ENCODE measurements at regions not wholly inside any gene's neighbourhood (a gene's known extent, or its start where the extent isn't known, plus 50 kb on each side); places are given as distances from the start of the nearest gene placed in this dataset.

GRCh38 chr17:77266891-77267341 lies 126.1 kb downstream of the SEC14L1 start:
- Histone ChIP-seq H3K27me3 (replicated peaks in 1 of 2; ENCODE audit: control insufficient read depth in 2 of 2, extremely low read depth in 1 of 2, insufficient read depth in 2 of 2, low read length in 1 of 2) (peaks cover 0 to 36% of the 10 kb centered on the region in 2 experiments), H3K27ac (ENCODE audit: low read length) (no peak overlapping the region), H3K4me1 (ENCODE audit: control insufficient read depth in 1 of 2, extremely low read depth in 1 of 2, insufficient read depth in 2 of 2, low read length in 2 of 2) (no peaks in the 10 kb centered on the region), H3K36me3 (ENCODE audit: control insufficient read depth in 2 of 2, extremely low read depth in 1 of 2, insufficient read depth in 1 of 2, low read length in 1 of 2) (no peaks in the 10 kb centered on the region), H3K4me3 (ENCODE audit: control insufficient read depth in 1 of 2, extremely low read depth in 1 of 2, low read length in 1 of 2) (no peak overlapping the region), H3K9me3 (no peaks in the 10 kb centered on the region)
- no peaks in the 10 kb centered on the region for H3K9me3 Mint-ChIP-seq
- H3K27me3 Mint-ChIP-seq: peaks cover 0 to 6% of the 10 kb centered on the region in 2 donors
- DNase-seq (peak in 1 of 35 experiments; percentile 20), ATAC-seq (replicated peaks in 1 of 4) (peak in 1 of 4 experiments; percentile 36)
- H3K4me3 Mint-ChIP-seq: no peak overlapping the region
- no peak overlapping the region for H3K27ac Mint-ChIP-seq
- POLR2A ChIA-PET: no interaction called here
- no peaks in the 10 kb centered on the region for H3K36me3 Mint-ChIP-seq
- CTCF ChIA-PET: no interaction called here
- WGBS (ENCODE audit: insufficient coverage): 77% methylated on average over 7 of the region's 13 CpGs
- H3K4me1 Mint-ChIP-seq: no peaks in the 10 kb centered on the region

DNA sequence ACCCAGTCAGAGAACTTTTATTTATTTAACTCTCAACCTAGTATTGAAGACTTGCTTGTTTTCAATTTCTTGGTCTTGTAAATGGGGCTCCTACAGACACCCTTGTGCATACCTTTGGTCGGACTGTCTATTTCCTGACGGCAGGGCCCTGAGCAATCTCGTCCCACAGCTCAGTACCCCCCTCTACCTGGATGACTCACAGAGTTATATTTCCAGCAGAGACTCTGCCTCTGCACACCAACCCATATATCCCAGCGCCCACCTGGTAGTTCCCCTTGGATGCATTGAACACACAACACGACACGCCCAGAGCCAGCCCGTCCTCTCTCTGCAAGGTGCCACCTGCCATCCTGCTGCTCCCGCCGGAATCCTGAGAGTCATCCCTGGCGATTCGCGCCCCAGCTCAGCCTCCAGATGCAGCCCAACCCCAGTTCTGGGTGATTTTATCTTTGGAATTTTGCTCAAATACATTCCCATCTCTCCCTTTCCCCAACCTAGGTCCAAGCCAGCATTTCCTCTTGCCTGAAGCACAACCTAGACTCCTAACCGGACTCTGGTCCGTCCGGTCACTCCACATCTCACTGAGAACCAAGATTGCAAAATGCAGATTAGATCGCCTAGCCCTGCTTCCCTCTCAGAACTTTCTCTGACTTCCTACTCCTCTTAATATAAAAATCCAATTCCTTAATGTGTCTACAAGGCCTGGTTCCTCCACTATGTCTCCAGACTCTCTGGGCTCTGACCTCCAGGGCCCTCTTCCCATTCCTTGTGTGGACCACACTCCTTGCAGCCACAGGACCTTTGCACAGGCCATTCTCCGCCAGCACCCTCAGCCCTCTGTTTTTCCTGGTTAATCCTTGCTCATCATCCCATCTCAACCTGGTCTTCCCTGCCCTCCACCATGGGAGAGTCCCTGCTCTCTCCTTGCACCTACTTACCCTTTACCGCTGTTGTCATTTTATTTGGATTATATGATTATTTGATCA lies 129.2 kb downstream of the SEC14L1 start:
- no peaks in the 10 kb centered on the region for H3K9me3 Mint-ChIP-seq
- no peak overlapping the region for H3K27ac Mint-ChIP-seq
- no peaks in the 10 kb centered on the region for H3K4me1 Mint-ChIP-seq
- Histone ChIP-seq H3K9me3 (no peaks in the 10 kb centered on the region), H3K27me3 (replicated peaks in 1 of 2; ENCODE audit: control insufficient read depth in 2 of 2, extremely low read depth in 1 of 2, insufficient read depth in 2 of 2, low read length in 1 of 2) (peaks cover 0 to 41% of the 10 kb centered on the region in 2 experiments), H3K4me3 (ENCODE audit: control insufficient read depth in 1 of 2, extremely low read depth in 1 of 2, low read length in 1 of 2) (no peak overlapping the region), H3K4me1 (ENCODE audit: control insufficient read depth in 1 of 2, extremely low read depth in 1 of 2, insufficient read depth in 2 of 2, low read length in 2 of 2) (no peaks in the 10 kb centered on the region), H3K36me3 (ENCODE audit: control insufficient read depth in 2 of 2, extremely low read depth in 1 of 2, insufficient read depth in 1 of 2, low read length in 1 of 2) (no peaks in the 10 kb centered on the region), H3K27ac (ENCODE audit: low read length) (no peak overlapping the region)
- CTCF ChIA-PET: no interaction called here
- POLR2A ChIA-PET: no interaction called here
- peaks cover 0 to 6% of the 10 kb centered on the region in 2 donors for H3K27me3 Mint-ChIP-seq
- 90% methylated on average over 15 of the region's 18 CpGs for WGBS (ENCODE audit: insufficient coverage)
- ATAC-seq (replicated peaks in 1 of 4) (no peak), DNase-seq (no peak)
- no peak overlapping the region for H3K4me3 Mint-ChIP-seq
- H3K36me3 Mint-ChIP-seq: no peaks in the 10 kb centered on the region

GRCh38 chr17:77271411-77271810 lies 130.6 kb downstream of the SEC14L1 start:
- POLR2A ChIA-PET: interaction anchor here in 1 of 2 donors (0.6 kb wide), 1 partner anchor 69 kb away, joined by 3 read pairs; no protein-coding TSS in a partner anchor
- H3K27ac Mint-ChIP-seq: no peak overlapping the region
- CTCF ChIA-PET: interaction anchor here in 1 of 2 donors (0.8 kb wide), 1 partner anchor 10 kb away, joined by 3 read pairs; no protein-coding TSS in a partner anchor

DNA sequence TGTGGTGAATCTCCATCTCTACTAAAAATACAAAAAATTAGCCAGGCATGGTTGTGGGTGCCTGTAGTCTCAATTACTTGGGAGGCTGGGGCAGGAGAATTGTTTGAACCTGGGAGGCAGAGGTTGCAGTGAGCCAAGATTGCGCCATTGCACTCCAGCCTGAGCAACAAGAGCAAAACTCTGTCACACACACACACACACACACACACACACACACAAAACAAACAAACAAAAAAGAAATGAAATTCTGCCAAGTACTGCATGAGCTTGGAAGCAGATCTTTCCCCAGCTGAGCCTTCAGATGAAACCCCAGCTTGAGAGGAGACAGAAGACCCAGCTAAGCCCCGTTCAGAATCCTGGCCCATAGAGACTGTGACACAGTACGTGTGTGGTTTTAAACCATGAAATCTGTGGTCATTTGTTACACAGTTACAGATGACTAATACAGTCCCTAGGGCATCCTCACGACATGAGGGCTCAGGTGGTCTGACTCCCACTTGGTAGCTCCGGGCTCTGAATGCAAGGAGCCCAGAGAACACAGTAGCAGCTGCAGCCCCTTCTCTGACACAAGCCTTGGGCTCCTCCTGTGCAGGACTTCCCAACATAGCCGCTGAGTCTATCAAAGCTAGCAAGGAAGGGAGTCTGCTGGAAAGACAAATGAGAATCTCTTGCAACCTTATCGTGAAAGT lies 132.8 kb downstream of the SEC14L1 start:
- ChIA-PET POLR2A (no interaction called here), CTCF (no interaction called here)
- H3K27ac Mint-ChIP-seq: no peak overlapping the region
- no peaks in the 10 kb centered on the region for H3K9me3 Mint-ChIP-seq
- Histone ChIP-seq H3K27ac (ENCODE audit: low read length) (no peak overlapping the region), H3K4me3 (ENCODE audit: control insufficient read depth in 1 of 2, extremely low read depth in 1 of 2, low read length in 1 of 2) (no peak overlapping the region), H3K9me3 (no peaks in the 10 kb centered on the region), H3K36me3 (ENCODE audit: control insufficient read depth in 2 of 2, extremely low read depth in 1 of 2, insufficient read depth in 1 of 2, low read length in 1 of 2) (no peaks in the 10 kb centered on the region), H3K27me3 (replicated peaks in 1 of 2; ENCODE audit: control insufficient read depth in 2 of 2, extremely low read depth in 1 of 2, insufficient read depth in 2 of 2, low read length in 1 of 2) (peaks cover 0 to 27% of the 10 kb centered on the region in 2 experiments), H3K4me1 (ENCODE audit: control insufficient read depth in 1 of 2, extremely low read depth in 1 of 2, insufficient read depth in 2 of 2, low read length in 2 of 2) (no peaks in the 10 kb centered on the region)
- peaks cover 0 to 4% of the 10 kb centered on the region in 2 donors for H3K27me3 Mint-ChIP-seq
- WGBS (ENCODE audit: insufficient coverage): 54% methylated on average over 4 of the region's 7 CpGs
- DNase-seq: no peak
- H3K4me3 Mint-ChIP-seq: no peak overlapping the region
- H3K4me1 Mint-ChIP-seq: peaks cover 0 to 2% (median 0%) of the 10 kb centered on the region in 3 donors
- H3K36me3 Mint-ChIP-seq: no peaks in the 10 kb centered on the region
- no peak for ATAC-seq (replicated peaks in 1 of 4)

More at GRCh38 chr17:77271411-77271810, 130.6 kb downstream of the SEC14L1 start:
- no peaks in the 10 kb centered on the region for H3K4me1 ChIP-seq (ENCODE audit: control insufficient read depth in 1 of 2, extremely low read depth in 1 of 2, insufficient read depth in 2 of 2, low read length in 2 of 2)
- H3K9me3 ChIP-seq: no peaks in the 10 kb centered on the region
- no peaks in the 10 kb centered on the region for H3K36me3 Mint-ChIP-seq
- 77% methylated on average over 3 of the region's 8 CpGs for WGBS (ENCODE audit: insufficient coverage)
- DNase-seq (no peak), ATAC-seq (replicated peaks in 1 of 4) (no peak)
- no peaks in the 10 kb centered on the region for H3K36me3 ChIP-seq (ENCODE audit: control insufficient read depth in 2 of 2, extremely low read depth in 1 of 2, insufficient read depth in 1 of 2, low read length in 1 of 2)
- H3K9me3 Mint-ChIP-seq: no peaks in the 10 kb centered on the region
- H3K27me3 Mint-ChIP-seq: peaks cover 0 to 4% of the 10 kb centered on the region in 2 donors
- H3K4me3 Mint-ChIP-seq: no peak overlapping the region
- H3K4me3 ChIP-seq (ENCODE audit: control insufficient read depth in 1 of 2, extremely low read depth in 1 of 2, low read length in 1 of 2): no peak overlapping the region
- no peak overlapping the region for H3K27ac ChIP-seq (ENCODE audit: low read length)
- H3K27me3 ChIP-seq (replicated peaks in 1 of 2; ENCODE audit: control insufficient read depth in 2 of 2, extremely low read depth in 1 of 2, insufficient read depth in 2 of 2, low read length in 1 of 2): peaks cover 0 to 34% of the 10 kb centered on the region in 2 experiments
- no peaks in the 10 kb centered on the region for H3K4me1 Mint-ChIP-seq

- Mint-ChIP-seq H3K4me3 (no peak overlapping the region), H3K27me3 (peaks cover 0 to 4% of the 10 kb centered on the region in 2 donors), H3K4me1 (peaks cover 0 to 2% (median 0%) of the 10 kb centered on the region in 3 donors), H3K9me3 (no peaks in the 10 kb centered on the region), H3K36me3 (no peaks in the 10 kb centered on the region), H3K27ac (no peak overlapping the region)
- ChIA-PET POLR2A (no interaction called here), CTCF (no interaction called here)
- 50% methylated on average over 3 of the region's 17 CpGs for WGBS (ENCODE audit: insufficient coverage)
- ATAC-seq (replicated peaks in 1 of 4) (no peak), DNase-seq (no peak)
- no peaks in the 10 kb centered on the region for H3K36me3 ChIP-seq (ENCODE audit: control insufficient read depth in 2 of 2, extremely low read depth in 1 of 2, insufficient read depth in 1 of 2, low read length in 1 of 2)
- no peaks in the 10 kb centered on the region for H3K4me1 ChIP-seq (ENCODE audit: control insufficient read depth in 1 of 2, extremely low read depth in 1 of 2, insufficient read depth in 2 of 2, low read length in 2 of 2)
- H3K9me3 ChIP-seq: no peaks in the 10 kb centered on the region
- no peak overlapping the region for H3K4me3 ChIP-seq (ENCODE audit: control insufficient read depth in 1 of 2, extremely low read depth in 1 of 2, low read length in 1 of 2)
- peaks cover 0 to 28% of the 10 kb centered on the region in 2 experiments for H3K27me3 ChIP-seq (replicated peaks in 1 of 2; ENCODE audit: control insufficient read depth in 2 of 2, extremely low read depth in 1 of 2, insufficient read depth in 2 of 2, low read length in 1 of 2)
- no peak overlapping the region for H3K27ac ChIP-seq (ENCODE audit: low read length)
Observed at GRCh38 chr17:77274096-77274845, 133.5 kb downstream of the SEC14L1 start.
